Neural progenitor cell (in vitro differentiated cells): ENCODE measurements at regions not wholly inside any gene's neighbourhood (a gene's known extent, or its start where the extent isn't known, plus 50 kb on each side); places are given as distances from the start of the nearest gene placed in this dataset.

Experiments used
- DNase-seq: peaks from one replicate; pipeline ENCODE4 v3.0.0-alpha.2; 2016; ENCODE audit warnings: low spot score
- H2AFZ ChIP-seq: fragments of 200-600 bp; sonication (generic); replicated peaks from 2 replicates; pipeline ENCODE4 v1.6.1; 2016; ENCODE audit warnings: antibody characterized with exemption
- H3F3A ChIP-seq: fragments of 200-600 bp; sonication (generic); 2 replicates; pipeline ENCODE4 v1.6.1; 2016; ENCODE audit warnings: antibody characterized with exemption, low read depth
- H3K27ac ChIP-seq: fragments of 200-600 bp; sonication (generic); 2 replicates; pipeline ENCODE4 v1.5.1; 2016; ENCODE audit warnings: mild to moderate bottlenecking
- H3K27me3 ChIP-seq: fragments of 200-600 bp; sonication (generic); 2 replicates; pipeline ENCODE4 v1.6.1; 2016; ENCODE audit warnings: mild to moderate bottlenecking, moderate library complexity
- H3K36me3 ChIP-seq: fragments of 200-600 bp; sonication (generic); 2 replicates; pipeline ENCODE4 v1.5.1; 2016
- H3K4me1 ChIP-seq: fragments of 200-600 bp; sonication (generic); 2 replicates; pipeline ENCODE4 v1.6.1; 2016; ENCODE audit warnings: mixed run types
- H3K4me2 ChIP-seq: fragments of 200-600 bp; sonication (generic); 2 replicates; pipeline ENCODE4 v1.6.1; 2016
- H3K4me3 ChIP-seq: fragments of 200-600 bp; sonication (generic); 2 replicates; pipeline ENCODE4 v1.5.1; 2016
- H3K79me2 ChIP-seq: fragments of 200-600 bp; sonication (generic); 2 replicates; pipeline ENCODE4 v1.6.1; 2016; ENCODE audit warnings: low read depth
- H3K9ac ChIP-seq: fragments of 200-600 bp; sonication (generic); 2 replicates; pipeline ENCODE4 v1.6.1; 2016
- H3K9me3 ChIP-seq: fragments of 200-600 bp; sonication (generic); 2 replicates; pipeline ENCODE4 v1.5.1; 2016; ENCODE audit warnings: low read depth
- H4K20me1 ChIP-seq: fragments of 200-600 bp; sonication (generic); 2 replicates; pipeline ENCODE4 v1.6.1; 2016; ENCODE audit warnings: low read depth
- H3K27ac Mint-ChIP-seq: 3 replicates; pipeline ENCODE4 v1.8.0; 2021; ENCODE audit warnings: mixed read lengths
- H3K27me3 Mint-ChIP-seq: 2 replicates; pipeline ENCODE4 v1.8.0; 2022; ENCODE audit warnings: low read depth, mild to moderate bottlenecking, inconsistent platforms, moderate library complexity, mixed read lengths; ENCODE audit not compliant: insufficient read depth
- H3K36me3 Mint-ChIP-seq: 3 replicates; pipeline ENCODE4 v1.8.0; 2021; ENCODE audit warnings: mixed read lengths
- H3K4me1 Mint-ChIP-seq: 3 replicates; pipeline ENCODE4 v1.8.0; 2021; ENCODE audit warnings: mixed read lengths
- H3K4me3 Mint-ChIP-seq: 3 replicates; pipeline ENCODE4 v1.8.0; 2021; ENCODE audit warnings: mild to moderate bottlenecking, moderate library complexity, mixed read lengths
- H3K9me3 Mint-ChIP-seq: 3 replicates; pipeline ENCODE4 v1.8.0; 2020; ENCODE audit warnings: mixed read lengths
- CTCF ChIP-seq: fragments of 200-600 bp; sonication (generic); IDR thresholded peaks from 2 replicates; pipeline ENCODE4 v1.5.1; 2017; ENCODE audit warnings: antibody characterized with exemption, mild to moderate bottlenecking
- EZH2 ChIP-seq: fragments of 200-600 bp; sonication (generic); IDR thresholded peaks from 2 replicates; pipeline ENCODE4 v1.6.1; 2017; ENCODE audit warnings: antibody characterized with exemption, mild to moderate bottlenecking, moderate library complexity
- EZH2phosphoT487 ChIP-seq: fragments of 200-600 bp; sonication (generic); IDR thresholded peaks from 2 replicates; pipeline ENCODE4 v1.6.1; 2017; ENCODE audit warnings: antibody characterized with exemption

DNA sequence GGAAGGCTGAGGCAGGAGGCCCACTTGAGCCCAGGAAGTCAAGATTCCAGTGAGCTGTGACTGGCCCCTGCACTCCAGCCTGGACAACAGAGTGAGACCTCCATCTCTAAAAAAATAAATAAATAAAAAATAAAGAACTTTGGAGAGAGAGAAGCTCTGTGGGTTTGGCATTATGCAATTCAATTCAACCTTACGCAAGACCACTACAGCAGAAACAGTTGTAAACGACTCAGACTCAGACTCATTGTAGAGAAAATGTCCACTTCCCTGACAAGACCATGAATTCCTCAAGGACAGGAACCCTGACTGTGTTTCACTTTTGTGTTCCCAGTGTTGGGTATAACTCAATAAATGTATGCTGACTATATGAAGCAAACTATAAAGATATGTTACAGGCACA, 90.3 kb upstream of the C3orf80 start:
- Histone ChIP-seq H3K27ac (no peak overlapping the region), H3K36me3 (no peaks in the 10 kb centered on the region), H3F3A (no peaks in the 10 kb centered on the region), H3K4me2 (no peak overlapping the region), H3K27me3 (no peaks in the 10 kb centered on the region), H4K20me1 (no peaks in the 10 kb centered on the region), H3K9ac (no peak overlapping the region), H3K79me2 (no peaks in the 10 kb centered on the region), H3K4me1 (no peaks in the 10 kb centered on the region), H3K9me3 (no peaks in the 10 kb centered on the region), H3K4me3 (no peak overlapping the region), H2AFZ (no peak overlapping the region)
- H3K27me3 Mint-ChIP-seq = peaks cover 7% of the 10 kb centered on the region
- no peaks in the 10 kb centered on the region for H3K9me3 Mint-ChIP-seq
- no peak overlapping the region for H3K27ac Mint-ChIP-seq
- TF ChIP-seq EZH2 (no peak), EZH2phosphoT487 (no peak), CTCF (no peak)
- H3K4me1 Mint-ChIP-seq = peaks cover 18% of the 10 kb centered on the region
- H3K4me3 Mint-ChIP-seq = no peak overlapping the region
- DNase-seq = no peak
- no peaks in the 10 kb centered on the region for H3K36me3 Mint-ChIP-seq

GRCh38 chr3:160135851-160136250, 89.4 kb upstream of the C3orf80 start:
- Histone ChIP-seq H3K4me2 (no peak overlapping the region), H3F3A (no peaks in the 10 kb centered on the region), H3K27me3 (no peaks in the 10 kb centered on the region), H3K27ac (no peak overlapping the region), H2AFZ (no peak overlapping the region), H4K20me1 (no peaks in the 10 kb centered on the region), H3K79me2 (no peaks in the 10 kb centered on the region), H3K4me3 (no peak overlapping the region), H3K9ac (no peak overlapping the region), H3K4me1 (no peaks in the 10 kb centered on the region), H3K9me3 (no peaks in the 10 kb centered on the region), H3K36me3 (no peaks in the 10 kb centered on the region)
- Mint-ChIP-seq H3K36me3 (no peaks in the 10 kb centered on the region), H3K4me1 (peaks cover 18% of the 10 kb centered on the region), H3K4me3 (no peak overlapping the region), H3K27me3 (peaks cover 7% of the 10 kb centered on the region), H3K9me3 (no peaks in the 10 kb centered on the region), H3K27ac (no peak overlapping the region)
- no peak for TF ChIP-seq EZH2
- no peak for TF ChIP-seq EZH2phosphoT487
- no peak for TF ChIP-seq CTCF
- no peak for DNase-seq

GRCh38 chr3:160136421-160136820, 88.8 kb upstream of the C3orf80 start:
- Mint-ChIP-seq H3K36me3 (no peaks in the 10 kb centered on the region), H3K4me1 (peaks cover 23% of the 10 kb centered on the region), H3K9me3 (no peaks in the 10 kb centered on the region), H3K27me3 (peaks cover 7% of the 10 kb centered on the region), H3K4me3 (no peak overlapping the region), H3K27ac (peak overlapping the region; percentile 70)
- H4K20me1 ChIP-seq = no peaks in the 10 kb centered on the region
- H3K27me3 ChIP-seq = no peaks in the 10 kb centered on the region
- H3K9ac ChIP-seq = no peak overlapping the region
- no peak overlapping the region for H3K4me3 ChIP-seq
- no peaks in the 10 kb centered on the region for H3F3A ChIP-seq
- H2AFZ ChIP-seq = no peak overlapping the region
- no peaks in the 10 kb centered on the region for H3K36me3 ChIP-seq
- TF ChIP-seq EZH2phosphoT487 (no peak), EZH2 (no peak), CTCF (no peak)
- no peak for DNase-seq
- H3K79me2 ChIP-seq = no peaks in the 10 kb centered on the region
- H3K27ac ChIP-seq = no peak overlapping the region
- H3K4me1 ChIP-seq = no peaks in the 10 kb centered on the region
- H3K9me3 ChIP-seq = no peaks in the 10 kb centered on the region
- no peak overlapping the region for H3K4me2 ChIP-seq

GRCh38 chr3:160139291-160139690, 85.9 kb upstream of the C3orf80 start:
- no peak overlapping the region for H3K4me2 ChIP-seq
- H3K36me3 ChIP-seq = no peaks in the 10 kb centered on the region
- H3K9me3 ChIP-seq = peaks cover 9% of the 10 kb centered on the region
- no peak for DNase-seq
- no peaks in the 10 kb centered on the region for H3K79me2 ChIP-seq
- H3F3A ChIP-seq = no peaks in the 10 kb centered on the region
- no peak overlapping the region for H2AFZ ChIP-seq
- peaks cover 33% of the 10 kb centered on the region for H3K4me1 Mint-ChIP-seq
- H3K36me3 Mint-ChIP-seq = no peaks in the 10 kb centered on the region
- H3K27me3 Mint-ChIP-seq = peaks cover 4% of the 10 kb centered on the region
- H3K4me3 Mint-ChIP-seq = no peak overlapping the region
- no peaks in the 10 kb centered on the region for H3K4me1 ChIP-seq
- H3K27ac ChIP-seq = no peak overlapping the region
- no peaks in the 10 kb centered on the region for H4K20me1 ChIP-seq
- no peak overlapping the region for H3K9ac ChIP-seq
- no peak overlapping the region for H3K4me3 ChIP-seq
- TF ChIP-seq CTCF = no peak
- TF ChIP-seq EZH2 = no peak
- TF ChIP-seq EZH2phosphoT487 = no peak
- H3K27me3 ChIP-seq = no peaks in the 10 kb centered on the region
- no peak overlapping the region for H3K27ac Mint-ChIP-seq
- peaks cover 9% of the 10 kb centered on the region for H3K9me3 Mint-ChIP-seq
